ENCODE measurements at regions not wholly inside any gene's neighbourhood (a gene's known extent, or its start where the extent isn't known, plus 50 kb on each side); places are given as distances from the start of the nearest gene placed in this dataset.

GRCh38 chr13:106232681-106233080 is 302.8 kb downstream of the EFNB2 start:
- TF ChIP-seq, protein P1, sequence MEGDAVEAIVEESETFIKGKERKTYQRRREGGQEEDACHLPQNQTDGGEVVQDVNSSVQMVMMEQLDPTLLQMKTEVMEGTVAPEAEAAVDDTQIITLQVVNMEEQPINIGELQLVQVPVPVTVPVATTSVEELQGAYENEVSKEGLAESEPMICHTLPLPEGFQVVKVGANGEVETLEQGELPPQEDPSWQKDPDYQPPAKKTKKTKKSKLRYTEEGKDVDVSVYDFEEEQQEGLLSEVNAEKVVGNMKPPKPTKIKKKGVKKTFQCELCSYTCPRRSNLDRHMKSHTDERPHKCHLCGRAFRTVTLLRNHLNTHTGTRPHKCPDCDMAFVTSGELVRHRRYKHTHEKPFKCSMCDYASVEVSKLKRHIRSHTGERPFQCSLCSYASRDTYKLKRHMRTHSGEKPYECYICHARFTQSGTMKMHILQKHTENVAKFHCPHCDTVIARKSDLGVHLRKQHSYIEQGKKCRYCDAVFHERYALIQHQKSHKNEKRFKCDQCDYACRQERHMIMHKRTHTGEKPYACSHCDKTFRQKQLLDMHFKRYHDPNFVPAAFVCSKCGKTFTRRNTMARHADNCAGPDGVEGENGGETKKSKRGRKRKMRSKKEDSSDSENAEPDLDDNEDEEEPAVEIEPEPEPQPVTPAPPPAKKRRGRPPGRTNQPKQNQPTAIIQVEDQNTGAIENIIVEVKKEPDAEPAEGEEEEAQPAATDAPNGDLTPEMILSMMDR (IDR thresholded peaks at IDR 0.05; ENCODE audit: control extremely low read depth in 1 of 3, insufficient read depth in 1 of 3, low read depth in 1 of 3, low read length in 3 of 3) = no peak
- TF ChIP-seq POLR2AphosphoS5 (IDR thresholded peaks at IDR 0.05; ENCODE audit: low read depth, low read length) (no peak), JUND (IDR thresholded peaks at IDR 0.05; ENCODE audit: low read length) (no peak)
